Fibroblast of villous mesenchyme (primary cell): ENCODE measurements at regions not wholly inside any gene's neighbourhood (a gene's known extent, or its start where the extent isn't known, plus 50 kb on each side); places are given as distances from the start of the nearest gene placed in this dataset.

Experiments
- DNase-seq: peaks from one replicate; pipeline ENCODE4 v3.0.0-alpha.2; 2010; ENCODE audit warnings: low read depth
- H3K4me3 ChIP-seq: 2 replicates; pipeline ENCODE4 v1.5.1; 2011; ENCODE audit warnings: low read depth, mild to moderate bottlenecking, low read length
- TF ChIP-seq, protein P1 (sequence below): IDR thresholded peaks from 2 replicates; pipeline ENCODE4 v1.5.1; 2012; ENCODE audit warnings: low read depth, mild to moderate bottlenecking, low read length; ENCODE audit not compliant: insufficient read depth

DNA sequence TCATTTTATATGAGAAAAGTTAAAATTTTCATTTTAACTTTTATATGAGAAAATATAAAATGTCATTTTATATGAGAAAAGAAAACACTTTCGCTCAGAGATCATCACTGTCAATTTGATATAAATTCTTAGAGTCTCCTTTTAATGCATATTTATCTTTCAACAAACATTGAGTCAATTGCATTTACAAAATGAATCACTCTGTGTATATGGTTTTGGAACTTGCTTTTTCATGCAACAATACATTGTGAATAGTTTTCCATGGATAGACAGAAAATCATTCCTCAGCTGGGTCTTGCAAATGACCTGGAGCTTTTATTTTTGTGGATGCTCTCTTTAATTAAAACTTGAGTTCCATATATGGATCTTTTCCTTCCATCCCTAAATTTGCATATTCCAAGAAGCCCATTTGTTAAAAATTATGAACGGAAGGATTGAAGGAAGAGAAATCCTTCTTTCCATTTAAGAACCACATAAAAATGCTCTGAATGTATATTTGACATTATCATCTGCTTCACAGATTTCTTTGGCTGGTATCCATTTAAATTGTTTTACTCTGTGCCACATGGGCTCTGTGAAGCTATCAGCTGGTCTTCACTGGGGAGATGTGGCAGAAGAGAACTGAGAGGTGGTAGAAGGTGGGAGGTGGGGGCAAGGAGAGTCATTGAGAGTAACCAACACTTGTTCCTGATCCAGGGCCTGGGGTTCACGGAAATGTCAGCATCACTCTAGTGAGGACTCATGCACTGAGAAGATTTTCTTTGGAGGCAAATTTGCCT, 104.1 kb downstream of the QPCT start:
- TF ChIP-seq, protein P1, sequence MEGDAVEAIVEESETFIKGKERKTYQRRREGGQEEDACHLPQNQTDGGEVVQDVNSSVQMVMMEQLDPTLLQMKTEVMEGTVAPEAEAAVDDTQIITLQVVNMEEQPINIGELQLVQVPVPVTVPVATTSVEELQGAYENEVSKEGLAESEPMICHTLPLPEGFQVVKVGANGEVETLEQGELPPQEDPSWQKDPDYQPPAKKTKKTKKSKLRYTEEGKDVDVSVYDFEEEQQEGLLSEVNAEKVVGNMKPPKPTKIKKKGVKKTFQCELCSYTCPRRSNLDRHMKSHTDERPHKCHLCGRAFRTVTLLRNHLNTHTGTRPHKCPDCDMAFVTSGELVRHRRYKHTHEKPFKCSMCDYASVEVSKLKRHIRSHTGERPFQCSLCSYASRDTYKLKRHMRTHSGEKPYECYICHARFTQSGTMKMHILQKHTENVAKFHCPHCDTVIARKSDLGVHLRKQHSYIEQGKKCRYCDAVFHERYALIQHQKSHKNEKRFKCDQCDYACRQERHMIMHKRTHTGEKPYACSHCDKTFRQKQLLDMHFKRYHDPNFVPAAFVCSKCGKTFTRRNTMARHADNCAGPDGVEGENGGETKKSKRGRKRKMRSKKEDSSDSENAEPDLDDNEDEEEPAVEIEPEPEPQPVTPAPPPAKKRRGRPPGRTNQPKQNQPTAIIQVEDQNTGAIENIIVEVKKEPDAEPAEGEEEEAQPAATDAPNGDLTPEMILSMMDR, result no peak
- DNase-seq, result no peak
- H3K4me3 ChIP-seq, result no peak overlapping the region

DNA sequence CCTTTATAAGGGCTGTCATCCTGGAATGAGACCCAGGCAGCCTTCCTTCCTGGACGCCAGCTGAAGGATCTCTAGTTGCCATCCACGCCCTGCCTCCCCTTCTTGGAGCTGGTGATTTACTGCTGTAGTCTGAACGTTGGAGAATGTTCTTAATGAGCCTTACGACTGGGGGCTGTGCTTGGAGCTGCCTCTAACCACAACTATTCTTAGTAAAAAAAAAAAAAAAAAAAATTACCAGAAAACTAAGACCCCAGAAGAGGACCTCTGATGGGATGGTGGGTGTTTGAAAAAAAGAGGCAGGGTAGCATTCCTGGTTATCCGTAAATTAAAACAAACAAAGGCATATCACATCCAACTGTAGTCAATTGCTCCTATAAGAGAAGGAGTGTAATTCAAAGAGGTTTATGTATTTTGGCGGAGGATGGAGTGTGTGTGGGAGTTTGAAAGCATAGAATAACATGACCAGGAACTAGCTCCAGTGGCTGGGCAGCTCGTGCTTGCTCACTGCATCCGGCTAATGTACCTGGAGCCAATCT, 105.4 kb downstream of the QPCT start:
- peak; percentile 36 for DNase-seq
- TF ChIP-seq, protein P1, result no peak
- no peak overlapping the region for H3K4me3 ChIP-seq

DNA sequence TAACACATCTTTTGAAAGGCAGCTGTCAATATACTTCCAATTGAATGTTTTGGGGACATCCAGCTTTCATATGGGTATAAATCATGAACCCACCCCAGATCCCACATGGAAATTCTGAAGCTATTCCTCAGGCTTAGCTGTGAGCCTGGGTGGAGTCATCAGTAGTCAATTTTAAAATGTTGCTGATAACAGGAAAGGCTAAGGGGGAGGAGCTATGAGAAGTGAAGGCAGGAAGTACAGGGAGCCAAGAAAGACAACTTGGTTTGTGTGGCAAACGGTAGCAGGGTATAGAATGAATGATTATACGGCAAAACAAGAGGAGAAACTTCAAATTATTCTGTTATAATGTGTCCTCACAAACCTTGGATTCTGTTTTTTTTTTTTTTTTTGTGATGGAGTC, 108.6 kb downstream of the QPCT start:
- no peak overlapping the region for H3K4me3 ChIP-seq
- DNase-seq, result no peak
- TF ChIP-seq, protein P1, result no peak

DNA sequence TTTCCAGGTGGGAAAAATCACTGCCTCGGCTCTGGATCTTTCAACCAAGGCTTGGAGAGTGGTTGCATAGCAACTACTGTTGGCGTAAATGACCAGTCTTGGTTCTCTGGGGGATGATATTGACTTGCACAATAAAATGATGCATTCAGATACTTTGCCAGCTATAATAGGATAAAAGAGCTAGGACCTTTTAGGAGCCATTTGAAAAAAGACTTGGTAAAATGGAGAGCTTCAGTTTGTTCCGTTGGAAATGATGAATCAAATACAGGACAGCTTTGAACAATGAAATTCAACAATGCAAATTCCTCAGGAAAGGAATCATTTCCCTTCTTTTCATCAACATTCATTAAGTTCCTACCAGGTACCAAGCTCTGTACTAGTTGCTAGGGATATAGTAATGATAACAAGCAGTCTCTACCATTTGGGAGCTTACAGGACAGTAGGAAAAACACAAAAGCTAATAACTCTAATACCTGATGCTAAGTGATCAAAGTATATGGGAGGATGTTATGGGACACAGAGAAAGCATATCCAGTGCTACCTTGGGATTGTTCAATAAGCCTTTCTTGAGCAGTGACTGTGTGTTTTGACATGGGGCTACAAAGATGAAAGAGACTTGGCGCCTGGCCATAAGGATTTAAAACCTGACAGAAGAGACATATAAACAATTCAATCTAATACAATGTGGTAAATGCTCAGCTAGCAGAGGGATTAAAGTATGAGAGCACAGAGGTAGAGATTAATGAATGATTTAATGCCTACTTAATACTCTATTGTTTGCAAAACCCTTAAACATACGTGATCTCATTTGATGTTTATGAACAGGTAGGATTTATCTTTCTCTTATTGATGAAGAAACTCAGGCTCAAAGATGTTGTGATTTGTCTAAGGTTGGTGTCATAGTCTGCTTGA, 110.7 kb downstream of the QPCT start:
- H3K4me3 ChIP-seq, result no peak overlapping the region
- no peak for DNase-seq
- TF ChIP-seq, protein P1, result no peak

DNA sequence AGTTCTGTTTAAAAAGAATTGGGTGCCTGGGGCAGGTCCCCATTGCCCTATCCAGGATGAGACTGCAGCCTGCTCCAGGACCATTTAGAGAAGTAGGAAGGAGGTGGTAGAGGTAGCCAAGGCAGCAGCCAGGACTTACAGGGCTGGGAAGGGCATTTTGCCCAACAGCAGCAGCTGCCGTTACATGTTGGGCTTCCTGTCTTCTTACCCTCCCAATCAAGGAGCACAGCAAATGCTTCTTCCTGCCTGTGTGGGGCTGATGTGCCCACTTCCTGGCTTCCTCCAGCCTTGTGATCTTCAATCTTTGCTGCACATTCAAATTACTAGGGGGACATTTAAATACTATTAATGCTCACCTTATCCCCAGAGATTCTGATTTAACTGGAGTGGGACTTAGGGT, 112.0 kb downstream of the QPCT start:
- TF ChIP-seq, protein P1, result no peak
- no peak overlapping the region for H3K4me3 ChIP-seq
- no peak for DNase-seq

DNA sequence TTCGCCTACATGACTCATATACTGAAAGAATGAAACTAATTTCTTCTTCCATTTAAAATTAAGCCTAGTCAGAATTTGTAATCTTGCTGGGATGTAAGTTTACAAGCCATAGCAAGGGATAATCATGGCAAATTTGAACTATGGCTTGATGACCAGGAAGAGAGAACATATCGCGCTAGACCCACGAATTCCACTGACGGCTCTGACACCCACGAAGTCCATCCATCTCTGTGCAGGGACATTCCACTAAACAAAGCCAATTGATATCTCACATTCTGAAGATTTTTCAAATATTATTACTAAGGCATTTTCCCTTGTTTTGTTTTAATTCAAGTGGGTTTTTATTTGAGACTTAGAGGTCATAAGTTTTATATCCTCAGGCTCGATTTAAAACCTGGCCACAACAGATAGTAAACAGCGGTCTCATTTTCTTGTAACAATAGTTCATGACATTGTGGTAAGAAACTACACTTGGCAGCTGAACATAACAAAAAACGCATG, 113.0 kb downstream of the QPCT start:
- TF ChIP-seq, protein P1, result no peak

More for the DNA sequence above, 113.0 kb downstream of the QPCT start:
- no peak overlapping the region for H3K4me3 ChIP-seq
- DNase-seq, result peak; percentile 44
